ENCODE measurements at regions not wholly inside any gene's neighbourhood (a gene's known extent, or its start where the extent isn't known, plus 50 kb on each side); places are given as distances from the start of the nearest gene placed in this dataset.
A peak's percentile ranks its signal among the peaks of the same experiment; 100 is the strongest.

DNA sequence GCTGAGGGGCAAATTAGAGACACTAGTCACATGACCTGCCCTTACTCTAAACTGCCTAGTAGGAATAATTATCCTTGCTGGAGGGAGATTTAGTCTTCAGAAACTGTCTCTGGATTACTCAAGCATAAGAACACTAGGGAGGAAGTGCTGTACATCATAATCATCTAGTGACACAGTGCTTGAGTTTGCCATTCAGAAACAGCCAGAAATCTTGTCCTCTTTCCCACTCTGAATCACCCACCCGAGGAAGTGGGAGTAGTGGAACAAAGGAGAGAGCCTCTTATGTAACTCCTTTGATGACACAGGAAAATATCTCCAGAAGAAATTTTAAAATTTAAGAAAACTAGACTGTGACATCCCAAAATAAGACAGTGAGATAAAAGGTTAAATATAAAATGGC is 69.3 kb upstream of the PCDH19 start:
- intact Hi-C loops (cut with micrococcal nuclease) = no loop called here

DNA sequence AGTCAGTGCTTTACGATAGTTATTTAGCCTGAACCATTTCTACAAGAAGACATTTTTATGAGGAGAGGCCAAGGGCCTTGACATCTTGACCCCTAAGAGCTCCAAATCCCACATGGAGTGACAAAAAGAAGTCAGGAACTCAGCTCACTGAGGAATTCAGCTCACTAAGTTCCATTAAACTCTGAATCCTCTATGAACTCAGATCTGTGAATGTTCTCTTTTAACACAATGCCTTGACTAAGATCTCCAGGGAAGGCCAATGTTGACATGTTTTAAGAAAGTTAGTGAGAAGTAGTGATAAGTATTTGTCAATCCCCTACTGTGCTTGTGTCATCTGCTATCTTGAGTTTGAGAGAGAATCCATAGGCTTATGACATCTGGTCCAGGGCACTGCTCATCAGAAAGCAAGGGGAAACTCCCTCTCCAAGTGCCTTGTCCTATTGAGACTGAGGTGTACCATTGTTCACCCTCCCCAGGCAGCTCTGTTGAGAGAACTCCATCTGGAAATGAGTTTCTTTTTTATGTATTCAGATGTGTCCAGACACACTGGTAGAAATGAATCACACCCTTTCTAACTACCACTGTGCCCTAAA is 68.7 kb upstream of the PCDH19 start:
- Histone ChIP-seq H3K4me3 (no peak overlapping the region), H3K27me3 (ENCODE audit: low read depth) (no peaks in the 10 kb centered on the region), H3K9me3 (replicated peaks) (no peaks in the 10 kb centered on the region), H3K36me3 (no peaks in the 10 kb centered on the region), H3K4me1 (peaks cover 6% of the 10 kb centered on the region), H3K27ac (replicated peaks) (peak overlapping the region; percentile 59)
- no peak for DNase-seq
- intact Hi-C loops (cut with micrococcal nuclease) = no loop called here
- TF ChIP-seq, protein P1, sequence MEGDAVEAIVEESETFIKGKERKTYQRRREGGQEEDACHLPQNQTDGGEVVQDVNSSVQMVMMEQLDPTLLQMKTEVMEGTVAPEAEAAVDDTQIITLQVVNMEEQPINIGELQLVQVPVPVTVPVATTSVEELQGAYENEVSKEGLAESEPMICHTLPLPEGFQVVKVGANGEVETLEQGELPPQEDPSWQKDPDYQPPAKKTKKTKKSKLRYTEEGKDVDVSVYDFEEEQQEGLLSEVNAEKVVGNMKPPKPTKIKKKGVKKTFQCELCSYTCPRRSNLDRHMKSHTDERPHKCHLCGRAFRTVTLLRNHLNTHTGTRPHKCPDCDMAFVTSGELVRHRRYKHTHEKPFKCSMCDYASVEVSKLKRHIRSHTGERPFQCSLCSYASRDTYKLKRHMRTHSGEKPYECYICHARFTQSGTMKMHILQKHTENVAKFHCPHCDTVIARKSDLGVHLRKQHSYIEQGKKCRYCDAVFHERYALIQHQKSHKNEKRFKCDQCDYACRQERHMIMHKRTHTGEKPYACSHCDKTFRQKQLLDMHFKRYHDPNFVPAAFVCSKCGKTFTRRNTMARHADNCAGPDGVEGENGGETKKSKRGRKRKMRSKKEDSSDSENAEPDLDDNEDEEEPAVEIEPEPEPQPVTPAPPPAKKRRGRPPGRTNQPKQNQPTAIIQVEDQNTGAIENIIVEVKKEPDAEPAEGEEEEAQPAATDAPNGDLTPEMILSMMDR (IDR thresholded peaks at IDR 0.05; ENCODE audit: borderline replicate concordance) = no peak

More for the DNA sequence above, 69.3 kb upstream of the PCDH19 start:
- peak overlapping the region; percentile 59 for H3K27ac ChIP-seq (replicated peaks)
- DNase-seq = no peak
- no peaks in the 10 kb centered on the region for H3K27me3 ChIP-seq (ENCODE audit: low read depth)
- H3K4me3 ChIP-seq = no peak overlapping the region
- TF ChIP-seq, protein P1 (IDR thresholded peaks at IDR 0.05; ENCODE audit: borderline replicate concordance) = no peak
- peaks cover 6% of the 10 kb centered on the region for H3K4me1 ChIP-seq
- no peaks in the 10 kb centered on the region for H3K36me3 ChIP-seq
- no peaks in the 10 kb centered on the region for H3K9me3 ChIP-seq (replicated peaks)

DNA sequence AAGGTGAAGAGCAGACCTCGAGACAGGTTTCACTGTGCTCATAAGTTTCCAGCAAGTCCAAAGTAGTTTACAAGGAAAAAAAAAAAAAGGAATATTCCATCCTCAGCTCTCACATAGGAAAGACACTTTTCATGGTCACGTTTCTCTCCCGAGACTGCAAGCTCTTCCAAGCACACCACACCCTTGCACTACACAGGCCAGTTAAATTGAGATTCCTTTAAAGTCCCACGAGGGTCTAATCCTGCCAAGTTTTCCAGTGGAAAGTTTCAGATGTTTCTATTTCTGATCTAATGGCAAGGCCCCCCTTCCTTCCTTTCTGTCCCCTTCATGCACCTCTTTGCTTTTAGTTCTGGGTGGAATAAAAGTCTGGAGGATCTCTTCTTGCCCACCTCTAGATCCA is 67.9 kb upstream of the PCDH19 start:
- Histone ChIP-seq H3K4me1 (peaks cover 6% of the 10 kb centered on the region), H3K9me3 (replicated peaks) (no peaks in the 10 kb centered on the region), H3K36me3 (no peaks in the 10 kb centered on the region), H3K4me3 (no peak overlapping the region), H3K27me3 (ENCODE audit: low read depth) (no peaks in the 10 kb centered on the region), H3K27ac (replicated peaks) (peak overlapping the region; percentile 59)
- TF ChIP-seq, protein P1 (IDR thresholded peaks at IDR 0.05; ENCODE audit: borderline replicate concordance) = no peak
- no peak for DNase-seq
- intact Hi-C loops (cut with micrococcal nuclease) = no loop called here

DNA sequence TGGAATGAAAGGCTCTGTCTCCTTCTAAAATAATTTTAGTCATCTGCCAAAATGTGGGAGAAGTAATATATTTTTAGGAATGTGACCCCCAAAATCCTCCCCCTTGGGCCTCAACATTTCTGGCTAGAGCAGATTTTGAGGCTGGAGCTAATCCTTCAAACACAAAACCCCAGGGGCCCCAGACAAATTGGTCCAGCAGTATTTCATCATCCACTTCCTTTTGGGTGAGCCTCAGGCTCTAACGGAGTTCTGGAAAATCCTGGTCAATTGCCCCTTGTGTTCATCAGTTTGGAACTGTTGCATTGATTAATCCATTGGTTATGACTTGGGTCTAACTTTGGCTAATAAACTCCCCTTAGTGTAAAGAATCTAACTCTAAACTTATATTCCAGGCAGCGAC is 67.4 kb upstream of the PCDH19 start:
- peak overlapping the region; percentile 59 for H3K27ac ChIP-seq (replicated peaks)
- no peaks in the 10 kb centered on the region for H3K27me3 ChIP-seq (ENCODE audit: low read depth)
- no peak for DNase-seq

More for the DNA sequence above, 67.4 kb upstream of the PCDH19 start:
- H3K9me3 ChIP-seq (replicated peaks) = no peaks in the 10 kb centered on the region
- TF ChIP-seq, protein P1 (IDR thresholded peaks at IDR 0.05; ENCODE audit: borderline replicate concordance) = no peak
- H3K4me3 ChIP-seq = no peak overlapping the region
- peaks cover 6% of the 10 kb centered on the region for H3K4me1 ChIP-seq
- H3K36me3 ChIP-seq = no peaks in the 10 kb centered on the region
- intact Hi-C loops (cut with micrococcal nuclease) = no loop called here

All from left ventricle myocardium inferior (tissue), 1 donor.